Limb (tissue), 2 donors: ENCODE measurements at regions not wholly inside any gene's neighbourhood (a gene's known extent, or its start where the extent isn't known, plus 50 kb on each side); places are given as distances from the start of the nearest gene placed in this dataset.

Experiments used
- DNase-seq, 2 donors: peaks; one replicate each; pipeline ENCODE4 v3.0.0-alpha.2; 2016; ENCODE audit errors: extremely low spot score in 2 of 2

- DNase-seq: peak in 1 of 2 donors; percentile 25
These were observed 560.9 kb downstream of the MIAT start for GRCh38 chr22:27218012-27218920.

- DNase-seq: no peak
These were observed 561.6 kb downstream of the MIAT start for GRCh38 chr22:27219036-27219435.

GRCh38 chr22:27220339-27220738 lies 563.0 kb downstream of the MIAT start:
- DNase-seq: no peak

GRCh38 chr22:27222178-27222577 lies 564.8 kb downstream of the MIAT start:
- no peak for DNase-seq

GRCh38 chr22:27223317-27224177 lies 566.2 kb downstream of the MIAT start:
- DNase-seq: no peak

GRCh38 chr22:27224485-27225374 lies 567.3 kb downstream of the MIAT start:
- DNase-seq: peak; percentile 46 to 74

GRCh38 chr22:27226666-27227065 lies 569.3 kb downstream of the MIAT start:
- DNase-seq: no peak

GRCh38 chr22:27228771-27229170 lies 571.4 kb downstream of the MIAT start:
- no peak for DNase-seq

- DNase-seq: no peak
These were observed 571.4 kb downstream of the MN1 start for GRCh38 chr22:27230189-27230588.

- DNase-seq: no peak
These were observed 570.3 kb downstream of the MN1 start for GRCh38 chr22:27231266-27231665.

GRCh38 chr22:27232077-27232476 lies 569.5 kb downstream of the MN1 start:
- no peak for DNase-seq

- DNase-seq: no peak
These were observed 564.3 kb downstream of the MN1 start for GRCh38 chr22:27237080-27237741.

GRCh38 chr22:27238935-27239510 lies 562.5 kb downstream of the MN1 start:
- DNase-seq: peak; percentile 44 to 81

GRCh38 chr22:27239520-27239919 lies 562.0 kb downstream of the MN1 start:
- no peak for DNase-seq

- no peak for DNase-seq
These were observed 561.1 kb downstream of the MN1 start for GRCh38 chr22:27240298-27241075.

GRCh38 chr22:27241430-27242321 lies 559.9 kb downstream of the MN1 start:
- peak; percentile 30 to 64 for DNase-seq

- DNase-seq: no peak
These were observed 559.1 kb downstream of the MN1 start for GRCh38 chr22:27242474-27242873.

GRCh38 chr22:27242917-27243589 lies 558.5 kb downstream of the MN1 start:
- no peak for DNase-seq
